ENCODE measurements at regions not wholly inside any gene's neighbourhood (a gene's known extent, or its start where the extent isn't known, plus 50 kb on each side); places are given as distances from the start of the nearest gene placed in this dataset.

- no peak for TF ChIP-seq YY1 (IDR thresholded peaks at IDR 0.05; ENCODE audit: insufficient read depth, insufficient read length)
- no peak for TF ChIP-seq SUZ12 (IDR thresholded peaks at IDR 0.05; ENCODE audit: extremely low read depth, insufficient read depth, insufficient read length)
These were observed 268.1 kb upstream of the CRBN start for GRCh38 chr3:3447641-3448040.
